Left ventricle myocardium superior (tissue), 1 donor: ENCODE measurements at regions not wholly inside any gene's neighbourhood (a gene's known extent, or its start where the extent isn't known, plus 50 kb on each side); places are given as distances from the start of the nearest gene placed in this dataset.
"Not testable (repeated sequence)": the region's sequence is repeated elsewhere in the genome, so short reads cannot be mapped to it uniquely, and the experiment has no call there.

Source experiments
- ATAC-seq: fragments of 200-7000 bp; cut with Tn5 transposase; one replicate; pipeline ENCODE4 v1.9.1; 2020; ENCODE audit warnings: mild to moderate bottlenecking, moderate library complexity
- DNase-seq: peaks from one replicate; pipeline ENCODE4 v3.0.0-alpha.2; 2020
- intact Hi-C: fragments of 100-400 bp; cut with micrococcal nuclease; formaldehyde crosslinking; loops from one replicate; pipeline ENCODE4 v1.11.0; 2022
- donor health status: DM: no; HTN: yes; CAD: no; lungs with severe emphysema.

DNA sequence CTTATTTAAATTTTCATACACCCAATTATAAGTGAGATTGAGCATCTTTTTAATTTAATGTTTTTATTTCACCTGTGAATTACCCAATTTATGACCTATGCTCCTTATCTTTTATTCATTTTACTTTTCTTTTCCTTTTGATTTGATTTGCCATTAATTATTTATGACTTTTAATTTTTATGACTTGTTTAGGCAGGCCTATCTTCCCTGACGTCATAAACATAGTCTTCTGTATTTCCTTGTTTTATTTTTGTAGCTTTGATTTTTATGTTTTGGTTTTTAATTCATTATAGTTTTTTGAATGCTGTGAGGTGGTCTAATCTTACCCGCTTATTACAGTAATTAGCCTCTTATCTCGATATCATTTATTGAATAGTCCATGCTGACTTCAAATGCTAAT, 467.1 kb upstream of the FAR2 start:
- ATAC-seq (no peak), DNase-seq (no peak)
- intact Hi-C loops: no loop called here

DNA sequence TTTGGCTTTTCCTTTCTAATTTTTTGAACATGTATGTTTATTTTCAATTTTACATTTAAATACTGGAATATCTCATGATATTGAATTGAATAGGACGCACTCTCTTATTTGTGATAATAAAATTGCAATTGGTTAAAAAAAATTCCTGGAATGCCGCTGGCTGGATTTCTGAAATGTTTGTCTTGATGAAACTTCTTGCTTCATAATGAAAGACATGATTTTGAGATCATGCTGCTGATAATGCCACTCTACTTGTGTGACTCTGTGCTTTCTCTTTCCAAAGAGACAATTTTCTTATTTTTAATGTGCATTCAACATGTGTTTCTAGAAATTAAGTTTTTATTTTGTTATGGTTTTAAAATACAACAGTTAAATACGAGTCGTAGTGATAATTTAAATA, 465.7 kb upstream of the FAR2 start:
- no peak for ATAC-seq
- no peak for DNase-seq
- intact Hi-C loops: no loop called here

DNA sequence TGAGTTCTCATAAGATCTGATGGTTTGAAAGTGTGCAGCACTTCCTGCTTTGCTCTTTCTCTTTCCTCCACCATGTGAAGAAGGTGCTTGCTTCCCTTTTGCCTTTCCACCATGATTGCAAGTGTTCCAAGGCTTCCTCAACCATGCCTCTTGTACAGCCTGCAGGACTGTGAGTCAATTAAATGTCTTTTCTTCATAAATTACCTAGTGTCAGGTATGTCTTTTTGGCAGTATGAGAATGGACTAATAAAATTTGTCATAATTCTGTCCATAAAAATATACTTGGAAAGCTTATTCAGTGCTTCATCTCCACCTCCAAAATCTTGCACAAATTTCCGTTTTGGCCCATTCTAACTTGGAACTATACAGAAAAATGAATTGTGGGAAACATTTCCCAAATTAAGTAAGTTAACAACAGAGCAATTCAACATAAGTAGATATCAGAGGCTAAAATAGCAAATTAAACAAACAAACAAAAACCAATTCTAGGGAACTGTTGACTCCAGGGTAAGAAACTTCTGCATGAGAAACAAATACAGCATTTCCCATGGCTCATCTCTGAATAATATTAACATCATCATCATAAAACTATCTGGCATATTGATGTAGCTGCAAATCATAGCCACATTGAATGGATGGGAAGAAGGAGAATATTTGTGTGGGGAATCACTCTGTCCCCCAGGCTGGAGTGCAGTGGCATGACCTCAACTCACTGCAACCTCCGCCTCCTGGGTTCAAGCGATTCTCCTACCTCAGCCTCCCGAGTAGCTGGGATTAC, 459.5 kb upstream of the FAR2 start:
- no peak for ATAC-seq
- DNase-seq: no peak
- intact Hi-C loops: no loop called here

DNA sequence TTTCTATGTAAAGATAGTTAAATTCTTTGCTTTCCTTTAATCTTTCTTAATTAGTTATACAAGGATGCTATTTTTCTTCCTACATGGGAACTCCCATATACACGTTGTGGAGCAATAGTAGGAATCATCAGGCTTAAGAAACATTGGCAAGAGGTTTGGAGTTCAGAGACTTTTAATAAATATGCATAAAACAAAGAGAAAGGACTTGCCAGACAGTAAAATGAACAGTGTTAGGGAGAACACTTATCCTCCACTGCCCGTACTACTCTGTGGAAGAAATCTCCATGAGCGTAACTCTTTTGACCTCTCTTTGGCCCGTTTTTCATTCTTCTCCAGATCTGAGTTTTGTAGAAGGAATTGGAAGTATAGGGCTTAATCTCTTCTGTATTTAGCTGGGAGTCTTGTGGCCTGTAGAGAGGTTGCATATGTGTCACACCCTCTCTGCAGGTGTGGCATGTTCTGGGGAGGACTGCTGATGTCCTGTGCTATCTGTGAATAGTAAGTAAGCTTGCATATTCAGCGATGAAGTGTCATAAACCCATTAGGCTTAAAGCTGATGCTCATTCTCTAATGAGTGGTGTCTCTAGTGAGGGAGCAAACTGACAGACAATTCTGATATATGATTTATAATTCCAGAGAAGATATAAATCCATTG, 455.4 kb upstream of the FAR2 start:
- intact Hi-C loops: no loop called here
- ATAC-seq (no peak), DNase-seq (no peak)

DNA sequence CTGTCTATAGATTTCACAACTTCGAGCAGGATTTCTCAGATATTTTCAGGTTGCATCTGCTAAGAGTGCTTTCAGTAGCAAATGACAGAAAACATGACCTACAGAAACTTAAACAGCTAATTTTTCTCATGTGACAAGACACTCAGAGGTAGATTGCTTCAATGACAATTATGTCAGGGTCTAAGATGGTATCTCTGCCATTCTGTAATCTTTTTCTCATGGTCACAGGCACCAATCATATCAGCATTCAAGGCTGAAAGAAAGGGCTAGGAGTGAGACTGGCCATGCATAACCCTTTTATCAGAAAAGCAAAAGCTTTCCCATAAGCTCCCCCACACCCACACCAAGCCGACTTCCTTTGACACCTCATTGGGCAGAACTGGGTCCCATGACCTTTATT, 450.5 kb upstream of the FAR2 start:
- intact Hi-C loops: no loop called here
- ATAC-seq (no peak), DNase-seq (no peak)

DNA sequence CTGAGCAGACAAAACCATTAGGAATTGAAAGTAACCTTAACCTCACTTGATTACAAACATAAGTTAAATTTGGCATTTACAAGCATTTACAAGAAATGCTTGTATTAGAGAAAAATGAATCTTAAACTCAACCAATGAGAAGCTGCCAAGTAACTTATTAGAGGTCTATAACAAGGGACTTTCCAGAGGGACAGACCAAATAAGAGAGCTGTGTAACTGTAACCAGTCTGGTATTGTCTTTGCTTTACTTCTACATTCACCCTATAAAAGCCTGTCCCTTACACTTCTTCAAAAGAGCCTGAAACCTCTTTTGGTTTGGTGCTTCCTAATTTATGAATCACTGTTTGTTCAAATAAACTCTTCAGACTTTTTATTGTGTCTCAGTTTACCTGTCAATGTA, 450.0 kb upstream of the FAR2 start:
- DNase-seq (no peak), ATAC-seq (no peak)
- intact Hi-C loops: no loop called here

DNA sequence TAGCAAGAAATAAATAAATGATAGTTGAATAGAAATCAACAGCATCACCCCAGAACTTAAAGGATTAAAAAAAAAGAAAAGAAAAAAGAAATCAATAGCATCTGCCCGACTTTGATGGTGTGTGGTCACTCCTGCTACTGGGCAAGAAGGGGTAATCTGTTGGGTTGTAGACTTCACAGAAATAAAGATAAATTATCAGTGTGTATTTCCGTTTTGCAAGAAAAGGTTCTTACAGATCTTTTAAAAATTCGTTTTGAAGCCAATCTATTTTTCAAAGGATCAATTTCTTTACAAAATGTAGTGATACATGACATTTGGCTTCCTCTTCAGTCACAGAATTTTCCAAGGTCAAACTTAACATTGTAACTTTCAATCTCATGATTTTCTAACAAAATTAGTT, 448.9 kb upstream of the FAR2 start:
- ATAC-seq (no peak), DNase-seq (no peak)
- intact Hi-C loops: no loop called here

DNA sequence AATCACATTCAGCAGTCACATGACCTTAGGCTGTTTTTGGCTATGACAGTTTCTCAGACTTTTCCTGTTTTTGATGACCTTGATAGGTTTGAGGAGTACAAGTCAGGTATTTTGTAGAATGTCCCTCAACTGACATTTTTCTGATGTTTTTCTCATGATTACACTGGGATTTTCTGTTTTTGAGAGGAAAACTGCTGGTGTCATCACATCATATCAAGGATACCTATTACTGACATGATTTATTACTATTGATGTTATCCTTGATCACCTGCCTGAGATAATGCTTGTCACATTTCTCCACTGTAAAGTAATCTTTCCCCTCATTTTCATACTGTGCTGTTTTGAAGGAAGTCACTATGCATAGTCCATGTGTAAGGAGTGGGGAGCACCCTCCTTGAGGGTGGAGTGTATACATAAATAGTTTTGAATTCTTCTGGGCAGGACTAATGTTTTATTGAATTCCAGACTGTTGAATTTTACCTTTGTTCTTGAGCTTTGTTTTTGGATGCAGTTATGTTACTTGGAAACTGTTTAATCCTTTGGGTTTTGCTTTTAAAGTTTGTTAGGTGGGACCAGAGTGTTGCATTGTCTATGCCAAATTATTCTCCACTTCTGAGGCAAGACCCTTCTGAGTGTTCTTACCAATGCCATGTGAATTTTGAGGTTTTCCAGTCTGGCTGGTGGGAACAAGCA, 444.5 kb upstream of the FAR2 start:
- ATAC-seq (no peak), DNase-seq (no peak)
- intact Hi-C loops: no loop called here

DNA sequence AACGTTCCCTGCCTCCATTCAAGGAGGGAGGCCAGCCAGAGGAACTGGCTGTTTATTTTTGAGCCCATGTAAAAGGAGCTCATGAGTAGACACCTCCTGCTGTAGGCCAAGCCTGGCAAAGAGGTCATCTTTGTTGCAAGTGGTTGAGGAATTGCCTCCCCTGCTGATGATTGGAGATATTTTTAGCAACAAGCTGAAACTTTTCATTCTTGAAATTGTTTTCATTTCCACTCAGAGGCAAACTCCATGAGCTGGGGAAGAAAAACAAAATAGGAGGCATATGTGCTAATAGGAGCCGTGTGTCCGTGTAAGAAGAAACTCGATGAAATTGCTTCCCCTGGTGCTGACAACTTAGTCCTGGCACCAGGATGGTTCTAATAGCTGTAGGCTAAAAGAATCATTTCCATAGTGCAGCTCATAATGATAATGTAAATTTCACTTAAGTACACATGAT, 440.1 kb upstream of the FAR2 start:
- no peak for DNase-seq

DNA sequence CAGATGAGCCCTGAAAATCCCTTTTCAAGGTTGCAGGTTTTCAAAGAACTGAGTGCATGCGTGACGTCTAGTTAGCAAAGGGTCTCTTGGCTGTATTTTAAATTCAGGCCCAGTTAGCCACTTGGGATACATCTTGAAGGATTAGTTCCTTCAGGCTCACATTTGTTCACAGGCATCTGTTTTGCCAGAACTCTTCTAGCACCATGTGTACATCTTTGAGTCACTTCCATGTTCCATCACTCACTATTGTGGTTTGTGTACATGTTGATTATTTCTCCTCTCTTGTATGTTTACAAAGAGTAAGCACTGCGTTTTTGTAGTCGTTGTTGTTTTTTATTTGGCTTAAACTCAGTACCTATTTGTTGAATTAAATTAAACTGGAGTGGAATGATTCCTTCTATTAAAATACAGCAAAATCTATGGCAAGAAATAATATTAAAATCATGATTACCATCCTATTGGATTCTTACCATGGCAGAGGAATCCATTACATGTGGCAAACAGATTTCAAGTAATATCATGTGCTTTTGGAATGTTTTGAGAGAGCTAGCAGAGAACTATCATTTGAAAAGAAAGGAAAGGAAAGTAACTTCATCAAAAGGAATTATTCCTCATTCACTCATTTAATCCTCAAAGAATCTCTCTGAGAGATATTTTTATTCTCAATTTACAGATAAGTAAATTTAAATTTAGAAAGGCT, 438.9 kb upstream of the FAR2 start:
- intact Hi-C loops: no loop called here
- no peak for ATAC-seq
- no peak for DNase-seq

More for the DNA sequence above, 440.1 kb upstream of the FAR2 start:
- no peak for ATAC-seq
- intact Hi-C loops: no loop called here

DNA sequence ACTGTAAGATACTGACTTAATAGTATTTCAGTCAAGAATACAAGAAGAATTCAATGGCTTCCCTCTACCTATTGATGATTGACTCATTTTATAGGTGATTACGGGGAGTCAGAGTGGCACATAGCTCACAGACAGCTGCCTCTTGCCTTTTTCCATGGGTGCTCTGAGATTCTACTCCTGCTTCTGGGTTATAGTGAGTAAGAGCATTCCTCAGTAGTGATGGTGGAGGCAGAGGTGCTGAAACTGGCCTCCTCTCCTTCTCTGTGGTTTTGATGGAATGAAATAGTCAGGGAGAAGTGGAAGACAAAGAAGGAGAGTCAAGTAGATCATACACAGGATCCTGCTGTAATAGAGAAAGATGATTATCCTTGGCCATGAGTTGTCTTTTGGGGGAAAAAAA, 438.2 kb upstream of the FAR2 start:
- ATAC-seq: no peak
- intact Hi-C loops: no loop called here
- no peak for DNase-seq

DNA sequence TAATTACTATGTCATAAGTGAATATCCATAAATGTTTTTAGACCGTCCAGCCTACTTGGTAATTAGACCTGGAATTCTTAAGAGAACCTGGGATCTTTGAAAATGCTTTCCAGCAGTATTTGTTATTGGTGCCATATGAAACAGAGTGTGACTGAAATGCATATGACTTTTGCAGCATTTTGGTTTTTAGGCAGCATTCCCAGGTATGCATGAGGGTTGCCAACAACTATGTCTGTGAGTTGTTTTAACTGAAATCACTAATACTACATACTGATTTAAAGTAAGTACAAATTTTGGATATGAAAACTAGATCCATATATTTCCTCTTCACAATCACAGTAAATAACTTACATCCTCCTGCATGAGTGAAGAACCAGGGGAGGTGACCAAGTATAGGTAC, 437.7 kb upstream of the FAR2 start:
- DNase-seq (no peak), ATAC-seq (no peak)
- intact Hi-C loops: no loop called here

DNA sequence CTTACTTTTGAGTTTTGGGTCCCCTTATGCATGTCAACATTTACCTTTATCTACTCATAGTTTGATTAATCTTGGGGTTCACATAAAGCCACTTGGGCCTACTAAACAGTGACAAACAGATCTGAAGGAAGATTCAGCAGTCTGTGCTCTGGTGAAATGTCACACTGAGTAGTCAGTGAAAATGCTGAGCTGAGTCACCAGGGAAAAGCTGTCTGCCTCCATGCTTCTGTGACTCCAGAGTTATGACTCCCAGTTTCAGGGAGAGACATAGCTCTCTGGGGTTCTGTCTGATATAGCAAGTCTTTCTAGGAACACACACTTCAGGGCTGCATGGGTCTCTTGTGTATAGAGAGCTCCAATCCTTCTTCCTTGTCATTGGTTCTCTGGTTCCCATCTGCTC, 406.3 kb upstream of the FAR2 start:
- intact Hi-C loops: no loop called here
- ATAC-seq (no peak), DNase-seq (no peak)

DNA sequence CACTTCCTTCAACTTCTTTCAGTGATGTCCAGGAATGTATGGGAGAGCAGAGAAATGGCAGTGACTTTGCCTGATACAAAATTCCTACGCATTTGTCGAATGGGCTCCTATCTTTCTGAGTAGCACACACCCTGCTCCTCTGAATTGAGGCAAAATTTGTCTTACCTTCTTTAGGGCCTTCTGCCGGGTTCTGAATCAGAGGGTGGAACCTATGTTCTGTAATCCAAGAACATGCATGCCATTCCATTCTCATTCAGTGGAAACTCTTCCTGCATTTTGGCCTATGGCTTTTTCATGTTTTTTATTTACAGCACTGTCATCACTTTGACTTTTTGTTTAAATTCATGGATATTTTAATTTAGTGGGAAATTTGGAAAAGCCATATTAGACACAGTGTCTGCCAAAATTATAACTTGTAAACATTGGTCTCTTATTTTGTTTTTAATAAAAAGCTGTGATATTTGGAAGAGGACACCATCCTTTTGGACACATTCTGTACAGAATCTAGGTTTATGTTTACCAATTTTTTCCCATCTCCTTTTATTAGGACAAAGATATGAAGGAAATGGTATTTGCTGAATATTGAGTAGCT, 402.2 kb upstream of the FAR2 start:
- intact Hi-C loops: no loop called here
- DNase-seq: no peak

DNA sequence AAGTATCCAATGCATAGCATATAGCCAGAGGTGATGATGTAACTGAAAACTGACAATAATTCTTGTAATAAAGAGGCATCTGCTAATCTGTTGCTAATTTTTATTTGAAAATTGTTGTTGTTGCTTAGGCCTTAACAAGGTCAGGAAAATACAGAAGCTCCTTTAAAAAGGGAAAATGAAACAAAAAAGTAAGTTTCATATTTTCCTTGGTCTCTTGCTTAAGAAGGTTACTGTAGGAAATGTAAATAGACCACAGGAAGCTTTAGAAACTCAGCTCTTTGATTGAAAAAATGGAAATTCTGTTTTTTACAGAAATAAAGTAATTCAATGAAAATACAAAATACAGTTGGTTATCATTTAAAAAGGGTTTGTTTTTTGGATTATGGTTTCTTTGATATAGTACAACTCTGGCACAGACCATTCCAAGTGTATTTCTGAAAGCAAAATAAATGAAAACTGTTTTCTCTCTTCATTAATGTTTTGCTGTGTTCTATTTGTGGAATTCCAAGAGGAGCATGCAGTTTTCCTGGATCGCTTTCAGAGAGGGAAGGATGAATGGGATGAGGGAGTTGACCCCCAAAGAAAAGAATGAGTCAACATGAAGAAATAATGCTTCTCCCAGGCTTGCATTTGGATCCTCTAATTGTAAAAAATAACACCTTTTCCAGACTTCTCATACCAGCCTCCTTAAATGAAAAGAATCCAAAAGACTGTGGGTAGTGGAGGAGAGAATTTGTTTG, 398.0 kb upstream of the FAR2 start:
- ATAC-seq: no peak
- intact Hi-C loops: no loop called here

More for the DNA sequence above, 402.2 kb upstream of the FAR2 start:
- ATAC-seq: no peak

DNA sequence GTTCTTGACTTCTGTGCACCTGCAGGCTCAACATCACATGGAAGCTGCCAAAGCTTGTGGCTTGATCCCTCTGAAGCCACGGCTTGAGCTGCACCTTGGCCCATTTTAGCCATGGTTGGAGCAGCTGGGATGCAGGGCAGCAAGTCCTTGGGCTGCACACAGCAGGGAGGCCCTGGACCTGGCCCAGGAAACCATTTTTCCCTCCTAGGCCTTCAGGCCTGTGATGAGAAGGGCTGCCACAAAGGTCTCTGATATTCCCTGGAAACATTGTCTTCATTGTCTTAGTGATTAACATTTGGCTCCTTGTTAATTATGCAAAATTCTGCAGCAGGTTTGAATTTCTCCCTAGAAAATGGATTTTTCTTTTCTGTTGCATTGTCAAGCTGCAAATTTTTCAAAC, 394.1 kb upstream of the FAR2 start:
- no peak for ATAC-seq
- intact Hi-C loops: no loop called here

More for the DNA sequence above, 398.0 kb upstream of the FAR2 start:
- DNase-seq: no peak

DNA sequence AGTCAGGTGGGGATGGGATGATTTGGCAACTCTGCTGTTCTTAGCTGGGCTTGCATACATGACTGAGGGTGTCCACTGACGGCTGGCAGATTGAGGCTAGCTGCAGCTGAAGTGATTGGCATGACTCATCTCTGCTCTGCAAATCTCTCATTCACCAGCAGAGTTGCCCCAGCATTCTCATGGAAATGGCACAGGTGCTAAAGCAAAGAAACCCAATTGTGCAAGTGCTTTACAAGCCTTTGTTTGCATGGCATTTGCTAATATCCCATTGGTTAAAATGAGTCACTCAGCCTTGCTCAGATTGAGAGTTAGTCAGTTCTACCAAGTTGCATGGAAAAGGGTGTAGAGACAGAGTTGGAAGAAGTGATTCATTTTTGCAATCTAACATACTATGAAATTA, 389.7 kb upstream of the FAR2 start:
- no peak for ATAC-seq
- no peak for DNase-seq
- intact Hi-C loops: no loop called here

More for the DNA sequence above, 394.1 kb upstream of the FAR2 start:
- no peak for DNase-seq

DNA sequence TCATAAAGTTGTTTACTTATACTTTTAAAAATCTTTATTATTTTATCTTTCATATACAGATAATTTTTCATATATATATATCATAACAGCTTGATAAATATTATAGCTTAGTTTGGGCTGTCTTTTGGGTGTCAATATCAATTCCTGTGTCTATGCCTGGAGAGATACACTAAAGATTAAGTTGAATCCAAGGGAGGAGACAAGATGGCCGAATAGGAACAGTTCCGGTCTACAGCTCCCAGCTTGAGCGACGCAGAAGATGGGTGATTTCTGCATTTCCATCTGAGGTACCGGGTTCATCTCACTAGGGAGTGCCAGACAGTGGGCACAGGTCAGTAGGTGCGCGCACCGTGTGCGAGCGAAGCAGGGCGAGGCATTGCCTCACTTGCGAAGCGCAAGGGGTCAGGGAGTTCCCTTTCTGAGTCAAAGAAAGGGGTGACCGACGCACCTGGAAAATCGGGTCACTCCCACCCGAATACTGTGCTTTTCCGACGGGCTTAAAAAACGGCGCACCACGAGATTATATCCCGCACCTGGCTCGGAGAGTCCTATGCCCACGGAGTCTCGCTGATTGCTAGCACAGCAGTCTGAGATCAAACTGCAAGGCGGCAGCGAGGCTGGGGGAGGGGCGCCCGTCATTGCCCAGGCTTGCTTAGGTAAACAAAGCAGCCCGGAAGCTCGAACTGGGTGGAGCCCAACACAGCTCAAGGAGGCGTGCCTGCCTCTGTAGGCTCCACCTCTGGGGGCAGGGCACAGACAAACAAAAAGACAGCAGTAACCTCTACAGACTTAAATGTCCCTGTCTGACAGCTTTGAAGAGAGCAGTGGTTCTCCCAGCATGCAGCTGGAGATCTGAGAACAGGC, 388.8 kb upstream of the FAR2 start:
- DNase-seq, ATAC-seq, intact Hi-C loops: not testable (repeated sequence)
